ENCODE measurements at regions not wholly inside any gene's neighbourhood (a gene's known extent, or its start where the extent isn't known, plus 50 kb on each side); places are given as distances from the start of the nearest gene placed in this dataset.

DNA sequence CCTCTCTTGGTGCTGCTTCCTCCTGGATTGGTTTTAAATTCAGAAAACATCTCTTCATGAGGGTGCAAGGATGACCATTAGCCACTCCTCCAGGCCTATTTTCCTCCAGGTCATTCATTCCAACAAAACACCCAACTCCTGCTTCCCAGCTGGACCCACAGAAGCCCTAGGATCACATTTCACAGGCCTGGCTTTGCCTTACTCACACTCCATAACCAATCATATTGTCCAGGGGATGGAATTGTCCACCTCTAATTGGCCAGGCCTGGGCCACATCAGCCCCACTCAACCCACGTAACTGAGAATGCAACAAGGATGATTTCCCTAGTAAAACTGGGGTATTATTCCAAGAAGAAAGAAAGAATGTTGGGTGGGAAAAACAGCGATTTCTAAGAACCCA, 616.7 kb upstream of the SUCLG2 start:
- no peaks in the 10 kb centered on the region for H3K4me1 ChIP-seq (ENCODE audit: insufficient read depth, low read length, poor library complexity, severe bottlenecking)
- no peaks in the 10 kb centered on the region for H4K20me1 ChIP-seq (ENCODE audit: insufficient read depth, low read length)
- no peaks in the 10 kb centered on the region for H3K9me3 ChIP-seq (ENCODE audit: low read length)
- no peak overlapping the region for H3K4me2 ChIP-seq (ENCODE audit: low read length)
- H2AFZ ChIP-seq (ENCODE audit: low read length), result no peak overlapping the region
- TF ChIP-seq EZH2phosphoT487 (IDR thresholded peaks at IDR 0.05; ENCODE audit: borderline replicate concordance, low read depth, low read length), result no peak
- TF ChIP-seq, protein P1, sequence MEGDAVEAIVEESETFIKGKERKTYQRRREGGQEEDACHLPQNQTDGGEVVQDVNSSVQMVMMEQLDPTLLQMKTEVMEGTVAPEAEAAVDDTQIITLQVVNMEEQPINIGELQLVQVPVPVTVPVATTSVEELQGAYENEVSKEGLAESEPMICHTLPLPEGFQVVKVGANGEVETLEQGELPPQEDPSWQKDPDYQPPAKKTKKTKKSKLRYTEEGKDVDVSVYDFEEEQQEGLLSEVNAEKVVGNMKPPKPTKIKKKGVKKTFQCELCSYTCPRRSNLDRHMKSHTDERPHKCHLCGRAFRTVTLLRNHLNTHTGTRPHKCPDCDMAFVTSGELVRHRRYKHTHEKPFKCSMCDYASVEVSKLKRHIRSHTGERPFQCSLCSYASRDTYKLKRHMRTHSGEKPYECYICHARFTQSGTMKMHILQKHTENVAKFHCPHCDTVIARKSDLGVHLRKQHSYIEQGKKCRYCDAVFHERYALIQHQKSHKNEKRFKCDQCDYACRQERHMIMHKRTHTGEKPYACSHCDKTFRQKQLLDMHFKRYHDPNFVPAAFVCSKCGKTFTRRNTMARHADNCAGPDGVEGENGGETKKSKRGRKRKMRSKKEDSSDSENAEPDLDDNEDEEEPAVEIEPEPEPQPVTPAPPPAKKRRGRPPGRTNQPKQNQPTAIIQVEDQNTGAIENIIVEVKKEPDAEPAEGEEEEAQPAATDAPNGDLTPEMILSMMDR (conservative IDR thresholded peaks at IDR 0.05; ENCODE audit: low read length), result no peak
- H3K79me2 ChIP-seq (ENCODE audit: insufficient read depth, low read depth, low read length), result no peaks in the 10 kb centered on the region
- CTCF ChIA-PET (ENCODE audit: unreplicated experiment), result no interaction called here
- no peak overlapping the region for H3K27ac ChIP-seq (ENCODE audit: low read depth, low read length, poor library complexity, severe bottlenecking)
- POLR2A ChIA-PET, result no interaction called here
- intact Hi-C loops (cut with micrococcal nuclease; ENCODE audit: unreplicated experiment), result no loop called here
- no peak overlapping the region for H3K4me3 ChIP-seq (ENCODE audit: low read depth, low read length, poor library complexity, severe bottlenecking)
- BruUV-seq (replicated peaks), result no TSS peak
- no peaks in the 10 kb centered on the region for H3K36me3 ChIP-seq (ENCODE audit: insufficient read depth, low read length)
- no peaks in the 10 kb centered on the region for H3K9me2 ChIP-seq (ENCODE audit: insufficient read depth, low read length)
- no peak for DNase-seq (ENCODE audit: low spot score)

DNA sequence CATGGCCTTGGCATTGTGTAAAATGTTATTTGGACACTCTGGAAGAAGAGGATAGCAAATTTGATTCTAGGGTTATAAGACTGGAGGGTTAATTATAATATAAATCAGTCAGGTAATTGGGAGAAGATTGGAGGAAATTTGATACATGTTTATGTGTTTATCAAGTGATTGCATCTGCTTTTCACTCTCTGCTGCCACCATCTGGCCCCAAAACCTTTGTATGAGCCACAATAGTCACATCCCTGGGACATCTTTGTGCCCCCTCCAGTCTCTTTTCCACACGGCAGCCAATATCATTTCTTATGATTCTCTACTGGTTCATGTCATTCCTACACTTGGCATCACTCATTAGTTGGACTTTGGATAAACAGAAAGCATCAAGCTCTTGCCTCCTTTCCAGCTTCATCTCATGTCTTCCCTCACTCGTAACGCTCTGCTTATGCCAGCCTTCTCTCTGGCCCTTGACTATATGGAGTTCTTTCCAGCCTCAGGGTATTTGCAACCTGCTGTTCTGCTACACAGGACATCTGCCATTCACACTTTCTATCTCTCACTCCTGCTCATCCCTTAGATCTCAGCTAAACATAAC, 602.3 kb upstream of the SUCLG2 start:
- Histone ChIP-seq H4K20me1 (ENCODE audit: insufficient read depth, low read length) (no peaks in the 10 kb centered on the region), H2AFZ (ENCODE audit: low read length) (no peak overlapping the region), H3K27ac (ENCODE audit: low read depth, low read length, poor library complexity, severe bottlenecking) (no peak overlapping the region), H3K9me2 (ENCODE audit: insufficient read depth, low read length) (no peaks in the 10 kb centered on the region), H3K9me3 (ENCODE audit: low read length) (no peaks in the 10 kb centered on the region), H3K79me2 (ENCODE audit: insufficient read depth, low read depth, low read length) (no peaks in the 10 kb centered on the region), H3K36me3 (ENCODE audit: insufficient read depth, low read length) (no peaks in the 10 kb centered on the region), H3K4me1 (ENCODE audit: insufficient read depth, low read length, poor library complexity, severe bottlenecking) (no peaks in the 10 kb centered on the region), H3K4me3 (ENCODE audit: low read depth, low read length, poor library complexity, severe bottlenecking) (no peak overlapping the region), H3K4me2 (ENCODE audit: low read length) (no peak overlapping the region)
- ChIA-PET CTCF (ENCODE audit: unreplicated experiment) (no interaction called here), POLR2A (no interaction called here)
- peak; percentile 32 for DNase-seq (ENCODE audit: low spot score)
- BruUV-seq (replicated peaks), result no TSS peak
- intact Hi-C loops (cut with micrococcal nuclease; ENCODE audit: unreplicated experiment), result no loop called here
- no peak for TF ChIP-seq EZH2phosphoT487 (IDR thresholded peaks at IDR 0.05; ENCODE audit: borderline replicate concordance, low read depth, low read length)
- TF ChIP-seq, protein P1 (conservative IDR thresholded peaks at IDR 0.05; ENCODE audit: low read length), result peak; percentile 72

DNA sequence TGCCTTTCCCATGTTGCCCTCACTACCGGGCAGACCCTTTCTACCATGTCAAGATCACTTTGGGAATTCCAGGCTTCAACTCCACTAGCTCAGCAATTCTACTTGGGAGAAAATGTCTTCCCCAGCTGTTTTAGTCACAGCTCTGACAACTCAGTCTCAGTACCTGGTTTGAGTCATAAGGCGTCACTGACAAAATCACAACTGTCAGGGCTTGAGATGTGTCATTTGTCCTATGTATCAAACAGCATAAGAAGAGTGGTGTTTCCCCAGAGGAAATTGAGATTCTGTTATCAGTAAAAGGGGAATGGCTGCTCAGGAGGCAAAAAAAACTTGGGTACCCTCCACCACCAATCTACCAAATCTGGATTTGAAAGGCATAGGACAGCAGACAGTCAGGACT, 594.9 kb upstream of the SUCLG2 start:
- no TSS peak for BruUV-seq (replicated peaks)
- no peak for DNase-seq (ENCODE audit: low spot score)
- no peak for TF ChIP-seq EZH2phosphoT487 (IDR thresholded peaks at IDR 0.05; ENCODE audit: borderline replicate concordance, low read depth, low read length)
- TF ChIP-seq, protein P1 (conservative IDR thresholded peaks at IDR 0.05; ENCODE audit: low read length), result no peak
- Histone ChIP-seq H3K9me3 (ENCODE audit: low read length) (no peaks in the 10 kb centered on the region), H4K20me1 (ENCODE audit: insufficient read depth, low read length) (no peaks in the 10 kb centered on the region), H3K4me3 (ENCODE audit: low read depth, low read length, poor library complexity, severe bottlenecking) (no peak overlapping the region), H3K27ac (ENCODE audit: low read depth, low read length, poor library complexity, severe bottlenecking) (no peak overlapping the region), H3K79me2 (ENCODE audit: insufficient read depth, low read depth, low read length) (no peaks in the 10 kb centered on the region), H3K4me2 (ENCODE audit: low read length) (no peak overlapping the region), H2AFZ (ENCODE audit: low read length) (no peak overlapping the region), H3K9me2 (ENCODE audit: insufficient read depth, low read length) (no peaks in the 10 kb centered on the region), H3K36me3 (ENCODE audit: insufficient read depth, low read length) (no peaks in the 10 kb centered on the region), H3K4me1 (ENCODE audit: insufficient read depth, low read length, poor library complexity, severe bottlenecking) (no peaks in the 10 kb centered on the region)
- POLR2A ChIA-PET, result no interaction called here
- CTCF ChIA-PET (ENCODE audit: unreplicated experiment), result no interaction called here
- intact Hi-C loops (cut with micrococcal nuclease; ENCODE audit: unreplicated experiment), result no loop called here
